ENCODE measurements at regions not wholly inside any gene's neighbourhood (a gene's known extent, or its start where the extent isn't known, plus 50 kb on each side); places are given as distances from the start of the nearest gene placed in this dataset.
"Not testable (repeated sequence)": the region's sequence is repeated elsewhere in the genome, so short reads cannot be mapped to it uniquely, and the experiment has no call there.

DNA sequence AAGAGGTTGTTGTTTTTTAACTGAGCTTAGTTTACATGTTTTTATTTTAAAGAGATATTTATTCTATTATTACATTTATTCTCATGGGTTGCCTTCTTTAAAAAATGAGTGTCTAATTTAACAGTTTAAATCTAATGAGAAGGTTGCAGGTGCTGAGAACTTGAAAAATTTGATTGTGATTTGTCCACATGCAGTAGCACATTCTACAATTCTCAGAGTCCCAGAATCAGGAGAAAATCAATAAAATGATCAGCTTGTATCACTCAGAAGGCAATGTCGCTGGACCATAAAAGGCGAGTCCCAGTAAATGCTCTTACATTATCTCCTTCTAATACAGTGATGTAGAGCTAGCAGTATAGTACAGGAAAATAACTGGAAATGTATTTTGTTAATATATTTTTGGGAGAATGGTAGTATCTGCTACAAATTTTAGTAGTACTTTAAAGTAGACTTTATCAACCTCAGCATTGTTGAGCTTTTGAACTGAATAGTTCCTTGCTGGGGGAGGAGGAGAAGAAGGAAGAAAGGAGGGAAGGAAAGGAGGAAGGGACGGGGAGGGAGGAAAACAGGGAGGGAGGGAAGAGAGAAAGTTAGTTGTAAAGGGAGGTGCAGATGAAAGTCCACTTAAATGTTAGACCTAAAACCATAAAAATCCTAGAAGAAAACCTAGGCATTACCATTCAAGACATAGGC is 458.0 kb downstream of the DOK5 start:
- ATAC-seq (no peak), DNase-seq (ENCODE audit: low spot score in 2 of 2) (no peak)
- H3K36me3 Mint-ChIP-seq = no peaks in the 10 kb centered on the region
- peaks cover 7 to 9% of the 10 kb centered on the region in 2 donors for H3K9me3 Mint-ChIP-seq
- no peak overlapping the region for H3K27ac Mint-ChIP-seq

DNA sequence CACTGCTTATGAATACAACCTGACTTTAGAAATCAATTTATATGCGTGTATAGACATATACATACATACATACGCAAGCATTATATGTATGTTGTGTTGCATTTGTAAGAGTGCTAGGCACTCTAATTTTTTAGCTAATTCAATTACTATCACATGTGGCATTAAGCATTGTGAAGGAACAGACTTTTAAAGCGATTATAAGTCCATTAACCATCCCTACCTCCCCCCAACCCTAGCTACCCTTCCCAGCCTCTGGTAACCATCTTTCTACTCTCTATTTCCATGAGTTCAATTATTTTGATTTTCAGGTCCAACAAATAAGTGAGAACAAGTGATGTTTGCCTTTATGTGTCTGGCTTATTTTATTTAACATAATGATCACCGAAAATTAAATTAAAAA is 453.8 kb downstream of the DOK5 start:
- H3K9me3 Mint-ChIP-seq = peaks cover 7 to 9% of the 10 kb centered on the region in 2 donors
- no peaks in the 10 kb centered on the region for H3K36me3 Mint-ChIP-seq
- DNase-seq (ENCODE audit: low spot score in 2 of 2) = no peak
- H3K27ac Mint-ChIP-seq = no peak overlapping the region
- ATAC-seq = no peak

DNA sequence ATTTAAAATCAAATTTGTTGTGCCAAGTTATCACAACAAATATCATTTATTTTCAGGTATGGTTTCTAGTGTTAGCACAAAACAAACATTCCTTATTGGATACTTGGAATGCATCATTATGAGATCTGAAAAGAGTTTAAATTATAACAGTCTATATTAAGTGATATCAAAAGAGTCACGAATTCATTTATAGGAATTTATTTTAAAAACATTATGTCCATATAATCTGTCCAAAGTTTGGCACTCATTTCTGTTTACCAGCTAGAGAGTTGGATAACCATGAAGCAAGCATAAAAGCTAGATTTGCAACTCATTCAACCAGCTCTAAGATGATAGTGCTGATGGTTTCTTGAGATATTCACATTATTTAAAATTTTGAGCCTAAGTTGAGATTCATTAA is 453.2 kb downstream of the DOK5 start:
- no peaks in the 10 kb centered on the region for H3K36me3 Mint-ChIP-seq

DNA sequence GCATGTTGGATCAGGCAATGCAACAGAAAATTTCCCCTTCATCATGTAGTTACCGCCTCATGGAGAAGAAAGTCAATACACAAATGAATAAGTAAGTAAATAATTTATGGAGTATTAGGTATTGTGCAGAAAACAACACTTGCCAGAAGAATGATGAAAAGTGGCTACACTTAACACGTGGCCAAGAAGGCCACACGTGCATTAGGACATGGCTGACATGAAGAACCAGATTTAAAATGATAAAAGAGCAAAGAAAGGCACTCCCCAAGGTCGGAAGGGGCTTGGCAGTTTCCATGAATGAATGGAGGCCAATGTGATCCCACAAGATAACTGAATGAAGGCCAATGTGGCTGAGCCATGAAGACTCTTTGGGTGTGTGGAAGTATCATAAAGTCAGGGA is 447.2 kb downstream of the DOK5 start:
- peaks cover 4 to 8% of the 10 kb centered on the region in 2 donors for H3K9me3 Mint-ChIP-seq
- H3K36me3 Mint-ChIP-seq = no peaks in the 10 kb centered on the region
- DNase-seq (ENCODE audit: low spot score in 2 of 2) = no peak
- no peak for ATAC-seq
- no peak overlapping the region for H3K27ac Mint-ChIP-seq

More for the DNA sequence above, 453.2 kb downstream of the DOK5 start:
- Mint-ChIP-seq H3K9me3 (peaks cover 8 to 10% of the 10 kb centered on the region in 2 donors), H3K27ac (no peak overlapping the region)
- no peak for ATAC-seq
- no peak for DNase-seq (ENCODE audit: low spot score in 2 of 2)

- no peak for DNase-seq (ENCODE audit: low spot score in 2 of 2)
Observed at GRCh38 chr20:54922096-54922495, 446.7 kb downstream of the DOK5 start.

DNA sequence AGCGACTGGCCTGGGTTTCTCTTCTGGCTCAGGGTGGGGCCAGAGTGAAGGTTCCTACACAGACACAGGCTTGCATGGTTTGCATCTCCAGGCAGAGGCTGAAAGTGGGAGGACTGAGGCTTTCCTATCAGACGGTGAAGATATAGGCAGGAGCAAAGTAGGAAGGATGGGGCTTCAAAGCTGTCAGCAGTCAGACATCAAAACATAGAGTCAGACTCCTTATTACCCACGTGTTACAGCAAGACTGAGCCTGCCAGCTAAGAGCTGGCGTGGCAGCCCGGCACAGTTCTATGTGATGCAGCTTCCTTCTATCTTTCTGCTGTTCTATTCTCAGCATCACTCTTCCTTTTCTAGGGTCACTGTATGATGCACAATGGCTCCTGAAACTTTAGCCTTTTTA is 445.1 kb downstream of the DOK5 start:
- Mint-ChIP-seq H3K27ac (no peak overlapping the region), H3K9me3 (peaks cover 4 to 8% of the 10 kb centered on the region in 2 donors), H3K36me3 (no peaks in the 10 kb centered on the region)
- ATAC-seq (no peak), DNase-seq (ENCODE audit: low spot score in 2 of 2) (no peak)

More at GRCh38 chr20:54922096-54922495, 446.7 kb downstream of the DOK5 start:
- ATAC-seq = no peak
- Mint-ChIP-seq H3K36me3 (no peaks in the 10 kb centered on the region), H3K9me3 (peaks cover 4 to 8% of the 10 kb centered on the region in 2 donors), H3K27ac (no peak overlapping the region)

DNA sequence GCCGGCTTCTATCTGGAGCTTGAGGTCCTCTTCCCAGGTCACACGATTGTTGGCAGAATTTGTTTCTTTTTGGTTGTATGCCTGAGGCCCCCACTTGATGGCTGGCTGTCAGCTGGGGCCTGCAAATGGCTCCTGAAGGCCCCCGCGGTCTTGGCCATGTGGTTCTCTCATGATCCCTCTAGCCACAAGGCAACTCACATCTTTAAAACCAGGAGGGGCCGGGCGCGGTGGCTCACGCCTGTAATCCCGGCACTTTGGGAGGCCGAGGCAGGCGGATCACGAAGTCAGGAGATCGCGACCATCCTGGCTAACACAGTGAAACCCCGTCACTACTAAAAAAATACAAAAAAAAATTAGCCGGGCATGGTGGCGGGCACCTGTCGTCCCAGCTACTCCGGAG is 443.6 kb downstream of the DOK5 start:
- not testable (repeated sequence) for H3K9me3 Mint-ChIP-seq; DNase-seq (ENCODE audit: low spot score in 2 of 2); ATAC-seq; H3K27ac Mint-ChIP-seq; H3K36me3 Mint-ChIP-seq

DNA sequence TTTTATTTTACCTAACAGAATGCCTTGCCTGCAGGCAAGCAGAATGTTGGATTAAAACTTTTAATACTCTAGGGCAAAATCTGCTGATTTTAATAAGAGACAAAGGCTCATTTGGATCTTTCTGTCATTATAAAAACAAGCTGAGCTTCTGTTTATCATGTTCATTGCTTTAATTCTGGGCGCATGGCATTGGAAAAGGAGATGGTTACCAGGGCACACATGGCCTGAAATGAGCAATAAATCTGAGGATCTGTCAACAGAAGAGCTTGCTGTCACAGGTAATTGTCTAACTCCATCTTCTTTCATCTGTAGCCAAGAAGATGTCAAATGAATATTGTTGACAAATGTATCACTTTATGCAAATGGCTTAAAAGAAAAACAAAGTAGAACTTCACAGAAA is 439.6 kb downstream of the DOK5 start:
- Mint-ChIP-seq H3K36me3 (no peaks in the 10 kb centered on the region), H3K27ac (no peak overlapping the region), H3K9me3 (peaks cover 0 to 13% of the 10 kb centered on the region in 2 donors)
- no peak for DNase-seq (ENCODE audit: low spot score in 2 of 2)
- no peak for ATAC-seq

DNA sequence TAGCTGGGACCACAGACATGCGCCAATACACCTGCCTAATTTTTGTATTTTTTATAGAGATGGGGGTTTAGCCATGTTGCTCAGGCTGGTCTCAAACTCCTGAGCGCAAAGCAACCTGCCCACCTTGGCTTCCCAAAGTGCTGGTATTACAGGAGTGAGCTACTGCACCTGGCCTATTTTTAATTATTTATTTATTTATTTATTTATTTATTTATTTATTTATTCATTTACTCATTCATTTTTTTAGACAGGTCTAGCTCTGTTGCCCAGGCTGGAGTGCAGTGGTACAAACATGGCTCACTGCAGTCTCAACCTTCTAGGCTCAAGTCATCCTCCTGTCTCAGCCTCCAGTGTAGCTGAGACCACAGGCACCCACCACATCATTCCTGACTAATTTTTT is 434.3 kb downstream of the DOK5 start:
- peaks cover 0 to 6% of the 10 kb centered on the region in 2 donors for H3K36me3 Mint-ChIP-seq
- H3K27ac Mint-ChIP-seq = no peak overlapping the region
- DNase-seq (ENCODE audit: low spot score in 2 of 2) (no peak), ATAC-seq (no peak)
- H3K9me3 Mint-ChIP-seq = peaks cover 5 to 25% of the 10 kb centered on the region in 2 donors

DNA sequence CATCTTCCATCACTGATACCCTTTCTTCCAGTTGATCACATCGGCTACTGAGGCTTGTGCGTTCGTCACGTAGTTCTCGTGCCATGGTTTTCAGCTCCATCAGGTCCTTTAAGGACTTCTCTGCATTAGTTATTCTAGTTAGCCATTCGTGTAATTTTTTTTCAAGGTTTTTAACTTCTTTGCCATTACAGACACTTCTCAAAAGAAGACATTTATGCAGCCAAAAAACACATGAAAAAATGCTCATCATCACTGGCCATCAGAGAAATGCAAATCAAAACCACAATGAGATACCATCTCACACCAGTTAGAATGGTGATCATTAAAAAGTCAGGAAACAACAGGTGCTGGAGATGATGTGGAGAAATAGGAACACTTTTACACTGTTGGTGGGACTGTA is 430.7 kb downstream of the DOK5 start:
- not testable (repeated sequence) for ATAC-seq; DNase-seq (ENCODE audit: low spot score in 2 of 2); H3K36me3 Mint-ChIP-seq; H3K27ac Mint-ChIP-seq
- peaks cover 13 to 23% of the 10 kb centered on the region in 2 donors for H3K9me3 Mint-ChIP-seq

GRCh38 chr20:54897787-54898186 is 422.4 kb downstream of the DOK5 start:
- H3K36me3 Mint-ChIP-seq = peaks cover 0 to 22% of the 10 kb centered on the region in 2 donors
- H3K27ac Mint-ChIP-seq = no peak overlapping the region
- DNase-seq (ENCODE audit: low spot score in 2 of 2) (no peak), ATAC-seq (no peak)
- H3K9me3 Mint-ChIP-seq = peaks cover 21 to 34% of the 10 kb centered on the region in 2 donors

DNA sequence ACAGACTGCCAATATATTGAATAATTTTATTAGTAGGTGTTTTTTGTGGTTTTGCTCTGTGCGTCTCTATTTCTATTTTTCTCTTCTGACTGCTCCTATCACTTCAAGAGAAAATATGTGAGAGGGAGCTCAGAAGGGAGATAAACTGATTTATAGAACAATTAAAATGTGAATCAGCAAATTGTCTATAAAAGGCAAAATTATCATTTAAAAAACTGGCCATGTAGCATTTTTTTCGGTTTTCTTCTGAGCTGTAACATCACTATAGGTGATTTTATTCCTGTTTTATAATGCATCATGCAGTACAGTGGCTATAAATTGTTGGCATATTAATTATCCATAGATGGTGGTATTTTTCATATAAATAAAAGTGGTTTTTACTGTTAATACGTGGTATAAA is 416.5 kb downstream of the DOK5 start:
- Mint-ChIP-seq H3K27ac (no peak overlapping the region), H3K36me3 (no peaks in the 10 kb centered on the region), H3K9me3 (peaks cover 0 to 7% of the 10 kb centered on the region in 2 donors)
- ATAC-seq = no peak
- DNase-seq (ENCODE audit: low spot score in 2 of 2) = no peak

GRCh38 chr20:54879393-54879792 is 404.0 kb downstream of the DOK5 start:
- ATAC-seq (no peak), DNase-seq (ENCODE audit: low spot score in 2 of 2) (no peak)
- H3K27ac Mint-ChIP-seq = no peak overlapping the region
- H3K9me3 Mint-ChIP-seq = peaks cover 0 to 3% of the 10 kb centered on the region in 2 donors
- no peaks in the 10 kb centered on the region for H3K36me3 Mint-ChIP-seq

- no peaks in the 10 kb centered on the region for H3K36me3 Mint-ChIP-seq
- no peak overlapping the region for H3K27ac Mint-ChIP-seq
- H3K9me3 Mint-ChIP-seq = peaks cover 0 to 8% of the 10 kb centered on the region in 2 donors
- DNase-seq (ENCODE audit: low spot score in 2 of 2) = no peak
- no peak for ATAC-seq
Observed at GRCh38 chr20:54875307-54875706, 399.9 kb downstream of the DOK5 start.

DNA sequence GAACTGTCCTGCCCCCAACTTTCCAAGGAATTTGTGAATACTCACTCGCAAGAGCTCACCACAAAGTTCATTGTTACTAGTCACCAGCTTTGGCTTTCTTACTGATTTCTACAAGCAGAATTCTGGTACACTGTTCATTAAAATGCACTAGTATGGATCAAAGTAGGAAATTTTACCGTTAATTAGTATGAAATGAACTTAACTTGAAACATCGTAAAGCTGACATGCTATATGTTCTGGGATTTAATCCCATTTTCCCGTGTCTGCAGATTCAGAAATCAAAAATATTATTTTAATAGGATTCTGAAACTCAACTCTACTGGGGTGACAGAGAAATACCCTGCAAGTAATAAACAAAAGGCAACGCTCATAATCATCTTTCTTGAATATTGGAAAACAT is 399.3 kb downstream of the DOK5 start:
- no peak overlapping the region for H3K27ac Mint-ChIP-seq
- H3K36me3 Mint-ChIP-seq = no peaks in the 10 kb centered on the region
- peaks cover 0 to 8% of the 10 kb centered on the region in 2 donors for H3K9me3 Mint-ChIP-seq
- ATAC-seq (no peak), DNase-seq (ENCODE audit: low spot score in 2 of 2) (no peak)

- H3K36me3 Mint-ChIP-seq = no peaks in the 10 kb centered on the region
- ATAC-seq (no peak), DNase-seq (ENCODE audit: low spot score in 2 of 2) (no peak)
- H3K9me3 Mint-ChIP-seq = peaks cover 0 to 5% of the 10 kb centered on the region in 2 donors
- no peak overlapping the region for H3K27ac Mint-ChIP-seq
Observed at GRCh38 chr20:54872440-54872839, 397.0 kb downstream of the DOK5 start.

GRCh38 chr20:54869765-54870164 is 394.4 kb downstream of the DOK5 start:
- ATAC-seq (no peak), DNase-seq (ENCODE audit: low spot score in 2 of 2) (no peak)
- Mint-ChIP-seq H3K36me3 (no peaks in the 10 kb centered on the region), H3K9me3 (peaks cover 5 to 8% of the 10 kb centered on the region in 2 donors), H3K27ac (no peak overlapping the region)

DNA sequence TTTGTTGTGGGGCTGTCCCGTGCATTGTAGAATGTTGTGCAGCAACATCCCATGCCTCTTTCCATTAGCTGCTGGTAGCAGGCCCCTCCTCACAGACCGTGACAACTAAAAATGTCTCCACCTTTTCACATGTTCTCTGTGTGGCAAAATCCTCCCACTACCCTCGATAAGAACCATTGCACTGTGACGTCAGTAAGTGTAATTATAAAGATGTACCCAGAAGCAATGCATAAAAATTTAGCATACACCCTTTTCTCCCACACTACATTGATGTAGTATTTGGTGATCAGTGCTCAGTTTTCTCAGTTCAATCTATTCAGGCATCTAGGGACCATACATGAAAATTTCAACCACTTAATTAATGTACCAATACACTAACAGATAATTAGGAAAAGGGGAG is 389.9 kb downstream of the DOK5 start:
- no peak for DNase-seq (ENCODE audit: low spot score in 2 of 2)
- H3K27ac Mint-ChIP-seq = no peak overlapping the region

More for the DNA sequence above, 389.9 kb downstream of the DOK5 start:
- ATAC-seq = no peak
- peaks cover 3 to 5% of the 10 kb centered on the region in 2 donors for H3K9me3 Mint-ChIP-seq
- H3K36me3 Mint-ChIP-seq = no peaks in the 10 kb centered on the region

All from activated naive CD4-positive, alpha-beta T cell treated with anti-CD3 and anti-CD28 coated beads, Interleukin-2, amount 50 U/mL, for 72 hours (primary cell).